GM11168 (cell line): ENCODE measurements at regions not wholly inside any gene's neighbourhood (a gene's known extent, or its start where the extent isn't known, plus 50 kb on each side); places are given as distances from the start of the nearest gene placed in this dataset.

Experiments used
- in situ Hi-C: fragments of 300-500 bp; cut with MboI; formaldehyde crosslinking; loops from one replicate; pipeline ENCODE4 v1.12.0; 2022; ENCODE audit warnings: low sequenced_read_pairs; ENCODE audit not compliant: unreplicated experiment

DNA sequence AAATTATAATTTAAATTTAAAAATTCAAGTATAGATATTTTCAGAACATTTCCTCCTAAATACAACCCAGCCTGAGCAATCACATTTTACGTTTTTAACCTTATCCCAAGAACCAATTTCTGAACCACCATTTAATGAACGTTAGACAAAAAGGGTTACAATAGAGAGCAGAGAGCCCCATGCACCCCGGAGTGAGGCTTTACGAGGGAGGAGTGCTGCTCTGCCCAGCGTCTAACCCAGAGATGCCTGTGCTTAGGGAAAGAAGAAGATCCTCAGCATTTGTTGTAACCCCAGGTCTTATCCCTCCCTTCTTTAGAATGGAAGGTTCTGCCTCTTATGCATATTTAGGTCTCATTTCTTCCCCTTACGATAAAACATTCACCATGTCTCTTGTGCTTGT, 169.1 kb downstream of the ICE1 start:
- in situ Hi-C loops: no loop called here

DNA sequence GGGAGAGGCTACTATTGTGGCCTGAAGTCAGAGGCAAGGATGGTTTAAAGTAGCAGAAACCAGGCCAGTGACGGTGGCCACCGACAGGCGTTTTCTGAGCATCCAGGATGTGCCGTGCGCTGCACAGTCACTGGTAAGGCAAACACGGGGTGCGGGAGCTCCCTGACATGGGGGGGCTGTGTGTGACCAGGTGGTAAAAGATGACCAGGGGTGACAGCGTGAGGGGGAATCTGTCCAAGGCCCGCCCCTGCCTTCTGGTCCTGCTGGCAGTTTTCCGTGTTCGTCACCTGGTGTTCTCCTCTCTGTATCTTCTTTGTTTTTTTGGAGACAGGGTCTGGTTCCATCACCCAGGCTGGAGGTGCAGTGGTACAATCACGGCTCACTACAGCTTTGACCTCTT, 167.4 kb downstream of the ICE1 start:
- in situ Hi-C loops: no loop called here

DNA sequence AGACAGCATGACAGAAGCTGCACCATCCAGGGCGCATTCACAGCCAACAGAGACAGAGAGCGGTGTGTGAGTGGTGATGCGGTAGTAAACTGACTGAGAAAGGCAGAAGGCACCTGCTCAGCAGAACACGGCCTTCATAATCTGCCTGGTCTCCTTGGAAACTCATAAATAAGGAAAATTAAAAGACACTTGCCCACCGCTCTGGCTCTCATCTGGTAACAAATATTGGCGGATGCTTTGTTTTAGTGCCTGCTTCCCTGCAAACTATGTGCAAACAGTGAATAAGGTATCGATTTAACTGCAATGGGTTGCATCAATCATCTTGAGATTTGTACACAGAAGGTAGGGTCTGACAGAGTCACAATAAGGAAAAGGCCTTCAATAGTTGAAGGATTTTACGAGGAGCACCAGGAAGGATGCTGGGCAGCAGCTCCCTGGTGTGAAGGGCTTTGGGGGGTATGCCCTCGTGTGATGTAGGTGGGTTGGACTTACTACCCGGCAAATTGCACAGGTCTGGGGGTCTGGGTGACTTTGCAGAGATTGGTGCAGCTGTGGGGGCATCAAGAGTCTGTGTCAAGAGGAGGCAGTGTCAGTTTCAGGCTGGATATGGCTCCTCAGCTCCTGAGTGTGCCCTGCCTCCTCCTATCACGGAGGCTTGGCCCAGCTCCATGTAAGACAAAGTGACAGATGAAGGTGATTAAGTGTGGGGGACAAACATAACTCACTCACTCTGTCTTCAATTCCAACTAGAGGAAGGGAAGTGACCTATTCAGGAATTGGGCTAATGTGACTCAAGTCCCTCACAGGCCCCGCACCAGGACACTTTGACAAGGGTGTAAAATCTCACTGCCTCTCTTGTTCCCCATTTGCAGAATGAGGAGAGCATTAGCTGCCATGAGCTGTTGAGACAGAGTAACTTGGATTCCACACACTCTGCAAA, 166.7 kb downstream of the ICE1 start:
- in situ Hi-C loops: no loop called here

DNA sequence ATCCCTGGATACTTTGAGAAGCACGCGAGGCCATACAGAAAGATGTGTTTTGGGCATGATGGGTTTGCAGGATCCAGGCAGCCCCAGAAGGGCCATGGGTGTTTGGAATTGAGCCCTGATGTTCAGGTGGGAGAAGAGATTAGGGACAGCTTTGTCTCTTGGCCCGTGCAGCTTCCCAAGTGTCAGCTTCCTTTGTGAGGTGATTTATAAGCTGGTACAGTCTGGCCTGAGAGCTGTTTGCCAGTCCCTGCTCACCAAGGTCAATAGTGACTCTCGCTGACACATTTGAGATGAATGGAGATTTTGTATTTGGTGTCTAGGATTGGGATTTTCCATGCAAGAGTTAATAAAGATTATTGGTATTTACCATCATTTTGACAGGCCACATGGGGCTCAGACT, 165.9 kb downstream of the ICE1 start:
- in situ Hi-C loops: no loop called here

DNA sequence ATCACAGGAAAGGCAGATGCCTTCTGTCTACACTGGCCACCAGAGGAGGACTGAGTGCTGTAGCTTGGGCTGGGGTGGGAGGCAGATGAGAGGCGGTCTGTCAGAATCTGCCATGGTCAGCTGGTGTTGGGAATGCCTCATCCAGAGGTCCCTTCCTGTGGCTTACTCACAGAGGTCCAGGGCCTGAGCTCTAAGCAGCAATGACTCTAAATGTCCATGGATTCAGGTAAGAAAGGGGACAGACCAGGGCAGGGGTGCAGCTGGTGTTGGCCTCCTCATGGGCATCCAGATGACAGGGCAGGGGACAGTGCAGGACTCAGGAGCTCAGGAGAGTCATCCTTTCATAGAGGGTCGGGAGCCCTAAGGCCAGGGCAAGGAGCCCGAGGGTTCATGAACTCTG, 165.0 kb downstream of the ICE1 start:
- in situ Hi-C loops: no loop called here

DNA sequence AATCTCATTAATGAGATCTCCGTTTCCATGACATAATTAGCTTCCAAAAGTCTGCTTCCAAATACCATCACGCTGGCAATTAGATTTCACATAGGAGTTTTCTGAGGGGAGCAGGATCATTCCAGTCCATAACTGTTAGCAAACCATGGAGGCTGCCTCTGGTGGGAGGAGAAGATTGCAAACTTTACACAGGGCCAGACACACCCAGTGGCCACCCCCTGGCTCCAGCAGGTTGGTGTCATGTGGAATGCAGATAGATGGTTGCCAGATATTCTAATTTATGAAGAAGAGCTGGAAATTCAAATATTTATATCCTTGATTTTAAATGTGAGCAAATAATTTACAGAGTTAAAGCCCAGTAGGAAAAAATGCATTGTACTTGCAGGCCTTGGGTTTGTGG, 164.2 kb downstream of the ICE1 start:
- in situ Hi-C loops: no loop called here

DNA sequence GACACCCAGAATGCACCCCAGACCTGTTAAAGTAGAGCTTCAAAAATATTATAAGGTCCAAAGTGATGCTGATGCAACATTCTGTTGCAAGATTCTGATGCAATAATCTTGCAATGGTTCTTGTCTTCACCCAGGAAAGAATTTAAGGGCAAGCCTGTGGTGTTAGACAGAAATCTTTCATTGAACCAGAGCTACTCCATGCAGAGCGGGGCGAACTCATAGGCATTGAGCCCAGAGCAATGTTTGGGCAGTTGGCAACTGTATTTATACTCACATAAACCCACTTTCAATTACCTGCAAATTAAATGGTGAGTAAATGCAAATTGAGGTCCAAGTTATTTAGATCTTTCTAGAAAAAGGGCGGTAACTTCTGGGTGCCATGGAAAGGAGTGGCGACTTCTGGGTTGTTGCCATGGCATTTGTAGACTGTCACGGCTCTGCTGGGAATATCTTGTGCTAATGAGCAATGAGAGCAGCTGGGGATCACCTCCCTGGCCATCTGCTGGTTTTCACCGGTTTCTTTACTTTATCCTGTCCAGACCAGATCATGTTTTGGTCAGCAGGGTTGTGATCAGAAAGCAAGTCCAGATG, 163.4 kb downstream of the ICE1 start:
- in situ Hi-C loops: no loop called here

DNA sequence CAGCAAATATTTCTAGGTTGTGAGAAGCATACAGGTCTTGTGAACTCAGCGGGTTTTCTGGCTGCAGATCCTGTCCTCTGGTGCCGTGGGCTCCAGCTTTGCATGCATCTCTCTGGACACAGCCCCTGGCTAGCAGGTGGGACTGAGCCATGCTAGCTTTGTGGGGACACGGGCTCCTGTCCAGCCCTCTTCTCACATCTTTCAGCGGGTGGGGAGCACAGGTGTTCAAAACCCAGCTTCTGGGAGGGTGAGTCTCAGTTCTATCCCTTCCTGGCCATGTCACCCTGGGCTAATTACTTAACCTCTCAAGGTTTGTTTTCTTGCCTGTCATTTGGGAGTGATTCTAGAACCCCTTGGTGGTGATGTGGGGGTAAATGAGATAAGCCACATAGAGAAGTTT, 162.3 kb downstream of the ICE1 start:
- in situ Hi-C loops: no loop called here

DNA sequence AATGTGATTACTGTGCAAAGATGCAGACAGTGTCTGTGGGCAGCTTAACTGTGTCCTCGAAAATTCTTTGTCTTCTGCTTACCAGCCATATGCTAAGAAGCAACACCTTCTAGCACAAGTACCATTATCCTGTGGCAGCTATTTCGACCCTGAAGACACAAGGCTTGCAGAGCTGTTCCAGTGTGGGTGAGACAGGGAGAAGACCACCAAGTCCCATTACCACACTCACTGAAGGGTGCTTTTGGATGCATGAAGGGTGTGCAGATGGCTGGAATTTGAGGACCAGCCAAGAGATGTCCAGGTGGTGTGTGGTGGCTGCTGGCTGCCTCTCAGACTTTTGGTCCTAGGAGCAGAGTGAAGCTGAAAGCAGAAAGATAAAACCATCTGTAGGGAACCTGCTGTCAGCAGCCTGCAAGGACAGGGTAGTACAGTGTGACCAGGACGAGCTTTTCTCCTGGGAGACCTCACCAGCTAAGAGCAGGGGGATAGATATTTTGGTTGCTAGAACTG, 161.8 kb downstream of the ICE1 start:
- in situ Hi-C loops: no loop called here

DNA sequence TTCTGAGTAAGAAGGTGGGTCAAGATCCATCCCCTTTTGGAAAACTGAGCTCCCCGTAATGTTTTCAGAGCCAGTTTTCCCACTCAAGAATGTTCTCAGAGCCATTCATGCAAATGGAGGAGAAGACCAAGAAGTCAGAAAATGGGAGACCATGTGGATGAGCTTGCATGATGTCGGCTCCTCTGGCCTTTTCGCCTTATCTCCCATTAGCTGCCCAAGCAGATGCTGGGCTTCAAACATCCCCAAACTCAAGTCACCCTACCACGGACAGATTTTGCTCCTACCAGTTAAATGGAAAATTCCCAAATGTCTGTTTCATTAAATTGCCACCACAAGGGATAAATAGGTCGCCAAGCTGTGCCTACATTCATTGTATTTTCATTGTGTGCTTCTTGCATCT, 161.4 kb downstream of the ICE1 start:
- in situ Hi-C loops: no loop called here

DNA sequence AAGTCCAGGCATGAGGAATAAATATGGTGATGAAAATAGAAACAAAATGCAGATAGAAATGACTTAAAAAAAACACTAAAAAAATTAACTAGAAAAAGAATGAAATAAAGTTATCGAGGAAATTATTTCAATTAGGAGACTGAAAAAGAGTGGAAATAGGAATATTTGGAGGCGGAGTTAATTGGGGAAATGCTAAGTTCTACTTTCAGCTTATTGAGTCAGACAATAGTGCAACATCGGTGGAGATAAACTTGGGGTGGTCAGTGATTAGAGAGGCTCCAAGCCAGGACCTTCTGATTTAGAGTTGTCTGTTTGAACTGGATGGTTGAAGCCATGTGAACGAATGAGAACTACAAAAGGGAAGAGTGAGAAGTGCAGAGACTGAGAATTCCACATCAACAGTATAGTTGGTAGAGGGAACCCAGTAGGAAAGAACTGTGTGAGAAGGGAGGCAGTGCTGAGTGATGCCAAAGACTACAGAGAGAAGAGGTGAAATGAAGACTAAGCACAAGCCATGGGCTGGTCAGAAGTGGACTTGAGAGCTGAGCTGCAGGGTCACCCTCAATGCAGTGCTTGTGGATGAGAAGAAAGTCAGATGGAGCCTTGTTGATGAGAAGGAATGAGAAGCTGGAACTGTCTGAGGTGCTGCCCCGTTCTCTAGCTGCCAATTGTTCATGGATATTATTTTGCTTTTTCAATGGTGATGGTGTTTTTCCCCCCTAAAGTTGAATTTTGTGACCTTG, 160.7 kb downstream of the ICE1 start:
- in situ Hi-C loops: no loop called here

DNA sequence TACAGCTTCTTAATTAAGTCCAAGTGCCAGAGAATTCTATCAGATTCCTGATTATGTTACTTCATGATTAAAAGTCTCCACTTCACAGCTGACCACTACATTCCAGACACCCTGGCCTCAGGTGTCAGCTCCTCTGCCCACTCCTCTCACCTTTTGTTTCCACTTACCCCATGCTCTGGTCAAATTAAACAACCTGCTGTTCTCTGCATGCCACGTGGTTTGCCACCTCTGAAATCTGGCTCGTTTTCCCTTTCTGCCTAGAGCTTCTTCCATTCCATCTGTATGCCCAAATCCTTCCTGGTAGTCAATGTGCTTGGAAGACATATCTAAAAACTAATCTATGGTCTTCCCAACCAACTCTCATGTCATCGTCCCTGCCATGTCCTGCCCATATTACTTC, 158.6 kb downstream of the ICE1 start:
- in situ Hi-C loops: no loop called here

DNA sequence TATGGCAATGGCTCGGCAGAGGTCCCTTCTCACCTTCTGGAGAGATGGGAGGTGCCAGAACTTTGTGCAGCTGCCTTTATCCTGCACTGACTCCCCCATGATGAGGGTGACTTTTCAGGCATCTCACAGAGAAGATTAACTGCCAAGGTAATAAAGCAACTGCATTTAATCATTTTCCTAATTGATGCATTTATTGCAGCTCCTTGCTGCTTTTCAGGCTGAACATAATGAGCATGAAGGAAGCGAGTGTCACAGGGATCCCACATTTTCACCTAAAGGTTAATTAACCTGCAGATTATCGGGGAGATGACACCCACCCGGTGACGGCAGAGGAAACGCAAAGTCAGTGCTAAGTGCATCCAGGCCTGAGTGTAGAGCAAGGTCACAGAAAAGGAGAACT, 154.3 kb downstream of the ICE1 start:
- in situ Hi-C loops: no loop called here

DNA sequence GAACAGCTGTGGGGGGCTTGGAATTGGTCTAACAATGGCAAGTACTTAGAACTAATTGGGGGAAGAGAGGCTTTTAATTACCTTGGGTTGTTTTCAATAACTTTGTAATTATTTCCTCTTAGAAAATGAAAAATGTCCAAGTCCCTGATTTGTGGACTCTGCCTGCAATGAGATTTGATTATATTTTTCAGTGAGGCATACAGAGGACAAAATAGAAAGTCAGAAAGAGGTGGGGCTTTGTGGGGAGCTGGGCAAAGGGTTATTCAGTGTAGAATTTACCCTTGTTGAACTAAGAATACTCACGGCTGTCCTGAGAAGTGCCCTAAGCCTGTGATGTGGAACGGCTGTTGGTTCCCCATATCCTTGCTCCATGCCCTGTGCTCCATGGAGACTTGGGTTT, 153.0 kb downstream of the ICE1 start:
- in situ Hi-C loops: no loop called here

DNA sequence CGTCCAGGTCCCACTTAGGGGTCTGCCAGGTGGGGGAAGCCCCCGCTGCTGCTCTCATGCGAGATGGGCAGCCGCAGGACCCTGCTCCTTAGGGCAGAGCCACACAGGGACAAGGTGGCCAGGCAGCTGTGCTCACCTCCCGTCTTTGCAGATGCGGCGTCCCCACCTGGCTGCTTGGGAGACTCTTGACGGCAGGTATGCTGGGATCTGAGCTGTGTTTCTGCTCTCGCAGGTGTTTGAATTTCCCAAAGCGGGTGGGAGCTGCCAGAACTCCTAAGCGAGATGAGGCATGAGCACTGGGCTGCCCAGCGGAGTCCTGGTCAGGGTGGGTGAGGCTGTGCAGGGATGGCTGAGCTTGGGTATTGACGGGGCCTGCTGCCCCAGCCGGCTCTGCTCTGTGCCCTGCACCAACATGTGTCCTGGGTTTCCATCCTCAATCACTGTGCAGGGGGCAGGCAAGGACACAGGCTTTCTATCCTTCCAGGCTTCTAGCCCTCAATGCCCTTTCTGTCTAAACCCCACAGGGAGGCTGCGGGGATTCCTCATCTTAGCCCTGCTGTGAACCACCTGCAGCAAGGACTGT, 151.4 kb downstream of the ICE1 start:
- in situ Hi-C loops: no loop called here

DNA sequence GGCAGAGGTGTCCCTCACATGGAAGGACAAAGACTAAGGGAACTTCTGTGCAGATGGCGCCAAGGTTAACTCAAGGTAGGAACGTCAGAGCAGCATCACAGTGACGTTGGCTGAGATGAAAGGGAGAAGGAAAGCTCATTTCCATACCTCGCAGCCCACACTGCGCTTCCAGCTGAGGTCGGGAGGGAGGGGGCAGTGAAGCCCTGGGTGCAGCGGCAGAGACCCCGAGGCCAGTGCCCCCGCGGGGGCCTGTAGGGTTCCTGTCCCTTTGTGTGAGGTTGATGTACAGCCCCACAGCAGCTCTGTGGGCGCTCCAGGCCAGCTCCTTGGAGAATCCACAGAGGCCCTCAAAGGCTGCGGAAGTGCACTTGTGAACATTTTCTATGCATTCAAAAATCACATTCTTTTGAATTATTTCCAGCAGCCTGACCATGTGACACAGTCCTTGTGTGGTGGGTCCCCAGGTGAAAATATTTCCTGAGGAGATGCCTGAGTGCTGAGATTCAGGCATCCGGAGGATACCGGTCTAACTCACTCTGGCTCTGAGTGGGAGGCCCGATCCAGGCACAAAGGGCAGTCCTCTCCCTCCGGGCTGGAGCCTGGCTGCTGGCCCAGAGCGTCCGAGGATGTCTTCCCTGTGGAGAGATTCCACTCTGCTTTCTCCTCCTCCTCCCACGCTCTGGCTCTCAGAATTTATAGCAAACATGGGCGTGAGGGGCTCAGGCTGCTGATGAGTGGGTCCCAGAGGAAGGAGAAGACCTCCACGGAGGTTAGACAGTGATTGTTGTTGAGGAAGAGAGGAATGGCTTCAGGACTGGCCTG, 150.7 kb downstream of the ICE1 start:
- in situ Hi-C loops: no loop called here

DNA sequence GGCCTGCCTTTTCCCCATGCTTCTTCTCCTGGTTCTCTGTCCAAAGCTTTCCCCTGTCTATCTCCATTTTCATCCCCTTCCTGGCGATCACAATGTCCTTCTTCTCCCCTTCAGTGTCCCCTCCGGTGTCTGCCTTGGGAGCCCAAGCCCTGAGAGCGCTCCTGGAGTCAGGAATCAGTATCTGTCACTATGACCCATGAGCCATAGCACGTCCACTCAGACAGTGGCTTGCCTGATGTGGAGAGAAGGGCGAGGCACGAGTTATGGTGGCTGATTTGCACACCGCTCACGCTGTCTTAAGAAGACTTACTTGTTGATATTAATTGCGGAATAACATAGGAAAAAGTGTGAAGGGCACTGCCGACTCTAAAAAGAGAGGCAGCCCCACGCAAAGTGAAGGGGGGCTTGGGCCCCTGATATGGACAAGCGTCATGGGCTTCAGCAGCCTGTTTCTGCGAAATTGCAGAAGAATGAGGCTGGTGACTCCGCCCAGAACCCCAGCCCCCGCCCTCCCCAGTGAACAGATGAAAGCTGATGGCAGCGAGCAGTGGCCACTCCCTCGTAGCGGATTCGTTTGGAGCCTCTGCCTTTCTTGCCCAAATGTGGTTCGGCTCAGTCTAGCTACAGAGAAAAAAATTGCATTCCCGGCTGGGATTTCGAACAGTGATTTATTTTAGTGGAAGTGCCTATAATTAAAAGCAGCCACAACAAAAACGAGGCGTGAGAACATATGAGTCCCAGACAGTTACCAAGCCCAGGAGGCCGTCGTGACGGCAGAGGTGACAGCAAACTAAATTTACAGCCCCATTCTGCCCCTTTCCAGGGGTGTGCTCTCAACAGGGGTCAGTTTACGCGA, 149.8 kb downstream of the ICE1 start:
- in situ Hi-C loops: no loop called here

DNA sequence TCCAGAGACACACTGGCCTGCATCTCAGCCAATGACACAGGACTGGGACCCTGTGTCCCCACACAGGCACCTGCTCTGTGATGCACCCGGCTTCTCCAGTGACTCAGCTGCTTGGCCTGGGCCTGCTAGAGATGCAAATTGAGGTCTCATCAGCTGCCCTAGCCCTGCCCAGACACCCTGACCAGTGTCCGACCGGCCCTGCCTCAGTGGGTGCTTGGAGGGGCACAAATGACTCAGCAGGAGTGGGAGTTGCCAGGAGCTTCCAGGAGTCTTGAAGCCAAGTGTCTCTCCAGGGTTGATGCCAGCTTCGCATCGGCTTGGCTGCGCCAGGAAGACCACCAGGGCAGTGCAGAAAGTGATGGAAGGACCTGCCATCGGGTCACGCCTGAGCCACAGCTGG, 148.2 kb downstream of the ICE1 start:
- in situ Hi-C loops: no loop called here

DNA sequence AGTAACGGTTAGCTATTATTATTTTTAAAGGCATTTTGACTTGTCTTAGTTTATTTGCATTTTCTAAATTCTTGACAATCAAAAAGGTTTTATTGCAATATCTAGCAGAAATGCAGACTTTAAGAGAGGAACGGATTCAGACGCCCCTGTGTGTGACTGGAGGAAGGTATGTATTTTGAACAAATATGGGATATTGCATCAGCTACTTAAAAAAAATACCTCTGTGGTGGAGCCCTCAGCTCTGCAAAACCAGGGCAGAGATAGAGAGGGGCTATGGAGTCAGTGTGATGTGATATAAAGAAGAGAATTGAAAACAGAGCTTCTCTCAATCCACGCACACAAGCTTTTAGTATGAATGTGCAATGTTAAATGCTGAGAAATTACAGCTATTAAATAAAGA, 142.4 kb downstream of the ICE1 start:
- in situ Hi-C loops: no loop called here
